ENCODE measurements at regions not wholly inside any gene's neighbourhood (a gene's known extent, or its start where the extent isn't known, plus 50 kb on each side); places are given as distances from the start of the nearest gene placed in this dataset.

DNA sequence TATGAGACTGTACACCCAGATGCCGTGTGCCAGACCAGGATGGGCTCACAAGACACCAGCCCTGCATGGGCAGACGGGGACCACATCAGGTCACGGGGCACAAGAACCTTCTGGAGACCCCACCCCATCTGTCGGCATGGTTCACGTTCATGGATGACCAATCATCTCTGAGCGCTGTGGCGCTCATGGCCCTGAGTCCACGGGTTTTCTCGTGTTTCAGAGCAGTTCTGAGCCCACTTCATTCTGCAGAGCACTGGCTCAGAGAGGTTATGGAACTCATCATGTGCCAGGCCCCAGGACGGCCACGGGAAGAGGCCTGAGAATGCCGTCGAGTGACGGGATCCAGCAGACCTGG lies 63.0 kb upstream of the PPARA start:
- TF ChIP-seq ZNF114 (CRISPR knock-in tag; IDR thresholded peaks at IDR 0.05) (no peak), EZH2phosphoT487 (IDR thresholded peaks at IDR 0.05; ENCODE audit: unreplicated experiment) (no peak), JUNB (IDR thresholded peaks at IDR 0.05; ENCODE audit: unreplicated experiment) (no peak), CREB1 (CRISPR knock-in tag; IDR thresholded peaks at IDR 0.05; ENCODE audit: low read depth) (no peak), ZNF331 (CRISPR knock-in tag; IDR thresholded peaks at IDR 0.05; ENCODE audit: low read depth) (no peak), EZH2 (IDR thresholded peaks at IDR 0.05; ENCODE audit: low read depth, unreplicated experiment) (no peak), STAT1 (IDR thresholded peaks at IDR 0.05; ENCODE audit: unreplicated experiment) (no peak), NANOG (IDR thresholded peaks at IDR 0.05; ENCODE audit: borderline replicate concordance) (no peak), POLR2AphosphoS5 (IDR thresholded peaks at IDR 0.05; ENCODE audit: low read depth) (no peak)
- TF ChIP-seq, protein P1, sequence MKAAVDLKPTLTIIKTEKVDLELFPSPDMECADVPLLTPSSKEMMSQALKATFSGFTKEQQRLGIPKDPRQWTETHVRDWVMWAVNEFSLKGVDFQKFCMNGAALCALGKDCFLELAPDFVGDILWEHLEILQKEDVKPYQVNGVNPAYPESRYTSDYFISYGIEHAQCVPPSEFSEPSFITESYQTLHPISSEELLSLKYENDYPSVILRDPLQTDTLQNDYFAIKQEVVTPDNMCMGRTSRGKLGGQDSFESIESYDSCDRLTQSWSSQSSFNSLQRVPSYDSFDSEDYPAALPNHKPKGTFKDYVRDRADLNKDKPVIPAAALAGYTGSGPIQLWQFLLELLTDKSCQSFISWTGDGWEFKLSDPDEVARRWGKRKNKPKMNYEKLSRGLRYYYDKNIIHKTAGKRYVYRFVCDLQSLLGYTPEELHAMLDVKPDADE (IDR thresholded peaks at IDR 0.05) = no peak
- TF ChIP-seq, protein P2, sequence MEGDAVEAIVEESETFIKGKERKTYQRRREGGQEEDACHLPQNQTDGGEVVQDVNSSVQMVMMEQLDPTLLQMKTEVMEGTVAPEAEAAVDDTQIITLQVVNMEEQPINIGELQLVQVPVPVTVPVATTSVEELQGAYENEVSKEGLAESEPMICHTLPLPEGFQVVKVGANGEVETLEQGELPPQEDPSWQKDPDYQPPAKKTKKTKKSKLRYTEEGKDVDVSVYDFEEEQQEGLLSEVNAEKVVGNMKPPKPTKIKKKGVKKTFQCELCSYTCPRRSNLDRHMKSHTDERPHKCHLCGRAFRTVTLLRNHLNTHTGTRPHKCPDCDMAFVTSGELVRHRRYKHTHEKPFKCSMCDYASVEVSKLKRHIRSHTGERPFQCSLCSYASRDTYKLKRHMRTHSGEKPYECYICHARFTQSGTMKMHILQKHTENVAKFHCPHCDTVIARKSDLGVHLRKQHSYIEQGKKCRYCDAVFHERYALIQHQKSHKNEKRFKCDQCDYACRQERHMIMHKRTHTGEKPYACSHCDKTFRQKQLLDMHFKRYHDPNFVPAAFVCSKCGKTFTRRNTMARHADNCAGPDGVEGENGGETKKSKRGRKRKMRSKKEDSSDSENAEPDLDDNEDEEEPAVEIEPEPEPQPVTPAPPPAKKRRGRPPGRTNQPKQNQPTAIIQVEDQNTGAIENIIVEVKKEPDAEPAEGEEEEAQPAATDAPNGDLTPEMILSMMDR (conservative IDR thresholded peaks at IDR 0.05; ENCODE audit: low read depth in 2 of 2) = no peak
- TF ChIP-seq, protein P3, sequence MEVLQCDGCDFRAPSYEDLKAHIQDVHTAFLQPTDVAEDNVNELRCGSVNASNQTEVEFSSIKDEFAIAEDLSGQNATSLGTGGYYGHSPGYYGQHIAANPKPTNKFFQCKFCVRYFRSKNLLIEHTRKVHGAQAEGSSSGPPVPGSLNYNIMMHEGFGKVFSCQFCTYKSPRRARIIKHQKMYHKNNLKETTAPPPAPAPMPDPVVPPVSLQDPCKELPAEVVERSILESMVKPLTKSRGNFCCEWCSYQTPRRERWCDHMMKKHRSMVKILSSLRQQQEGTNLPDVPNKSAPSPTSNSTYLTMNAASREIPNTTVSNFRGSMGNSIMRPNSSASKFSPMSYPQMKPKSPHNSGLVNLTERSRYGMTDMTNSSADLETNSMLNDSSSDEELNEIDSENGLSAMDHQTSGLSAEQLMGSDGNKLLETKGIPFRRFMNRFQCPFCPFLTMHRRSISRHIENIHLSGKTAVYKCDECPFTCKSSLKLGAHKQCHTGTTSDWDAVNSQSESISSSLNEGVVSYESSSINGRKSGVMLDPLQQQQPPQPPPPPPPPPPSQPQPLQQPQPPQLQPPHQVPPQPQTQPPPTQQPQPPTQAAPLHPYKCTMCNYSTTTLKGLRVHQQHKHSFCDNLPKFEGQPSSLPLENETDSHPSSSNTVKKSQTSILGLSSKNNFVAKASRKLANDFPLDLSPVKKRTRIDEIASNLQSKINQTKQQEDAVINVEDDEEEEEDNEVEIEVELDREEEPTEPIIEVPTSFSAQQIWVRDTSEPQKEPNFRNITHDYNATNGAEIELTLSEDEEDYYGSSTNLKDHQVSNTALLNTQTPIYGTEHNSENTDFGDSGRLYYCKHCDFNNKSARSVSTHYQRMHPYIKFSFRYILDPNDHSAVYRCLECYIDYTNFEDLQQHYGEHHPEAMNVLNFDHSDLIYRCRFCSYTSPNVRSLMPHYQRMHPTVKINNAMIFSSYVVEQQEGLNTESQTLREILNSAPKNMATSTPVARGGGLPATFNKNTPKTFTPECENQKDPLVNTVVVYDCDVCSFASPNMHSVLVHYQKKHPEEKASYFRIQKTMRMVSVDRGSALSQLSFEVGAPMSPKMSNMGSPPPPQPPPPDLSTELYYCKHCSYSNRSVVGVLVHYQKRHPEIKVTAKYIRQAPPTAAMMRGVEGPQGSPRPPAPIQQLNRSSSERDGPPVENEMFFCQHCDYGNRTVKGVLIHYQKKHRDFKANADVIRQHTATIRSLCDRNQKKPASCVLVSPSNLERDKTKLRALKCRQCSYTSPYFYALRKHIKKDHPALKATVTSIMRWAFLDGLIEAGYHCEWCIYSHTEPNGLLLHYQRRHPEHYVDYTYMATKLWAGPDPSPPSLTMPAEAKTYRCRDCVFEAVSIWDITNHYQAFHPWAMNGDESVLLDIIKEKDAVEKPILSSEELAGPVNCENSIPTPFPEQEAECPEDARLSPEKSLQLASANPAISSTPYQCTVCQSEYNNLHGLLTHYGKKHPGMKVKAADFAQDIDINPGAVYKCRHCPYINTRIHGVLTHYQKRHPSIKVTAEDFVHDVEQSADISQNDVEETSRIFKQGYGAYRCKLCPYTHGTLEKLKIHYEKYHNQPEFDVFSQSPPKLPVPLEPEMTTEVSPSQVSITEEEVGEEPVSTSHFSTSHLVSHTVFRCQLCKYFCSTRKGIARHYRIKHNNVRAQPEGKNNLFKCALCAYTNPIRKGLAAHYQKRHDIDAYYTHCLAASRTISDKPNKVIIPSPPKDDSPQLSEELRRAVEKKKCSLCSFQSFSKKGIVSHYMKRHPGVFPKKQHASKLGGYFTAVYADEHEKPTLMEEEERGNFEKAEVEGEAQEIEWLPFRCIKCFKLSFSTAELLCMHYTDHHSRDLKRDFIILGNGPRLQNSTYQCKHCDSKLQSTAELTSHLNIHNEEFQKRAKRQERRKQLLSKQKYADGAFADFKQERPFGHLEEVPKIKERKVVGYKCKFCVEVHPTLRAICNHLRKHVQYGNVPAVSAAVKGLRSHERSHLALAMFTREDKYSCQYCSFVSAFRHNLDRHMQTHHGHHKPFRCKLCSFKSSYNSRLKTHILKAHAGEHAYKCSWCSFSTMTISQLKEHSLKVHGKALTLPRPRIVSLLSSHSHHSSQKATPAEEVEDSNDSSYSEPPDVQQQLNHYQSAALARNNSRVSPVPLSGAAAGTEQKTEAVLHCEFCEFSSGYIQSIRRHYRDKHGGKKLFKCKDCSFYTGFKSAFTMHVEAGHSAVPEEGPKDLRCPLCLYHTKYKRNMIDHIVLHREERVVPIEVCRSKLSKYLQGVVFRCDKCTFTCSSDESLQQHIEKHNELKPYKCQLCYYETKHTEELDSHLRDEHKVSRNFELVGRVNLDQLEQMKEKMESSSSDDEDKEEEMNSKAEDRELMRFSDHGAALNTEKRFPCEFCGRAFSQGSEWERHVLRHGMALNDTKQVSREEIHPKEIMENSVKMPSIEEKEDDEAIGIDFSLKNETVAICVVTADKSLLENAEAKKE (CRISPR knock-in tag; IDR thresholded peaks at IDR 0.05) = no peak
- TF ChIP-seq, protein P4, sequence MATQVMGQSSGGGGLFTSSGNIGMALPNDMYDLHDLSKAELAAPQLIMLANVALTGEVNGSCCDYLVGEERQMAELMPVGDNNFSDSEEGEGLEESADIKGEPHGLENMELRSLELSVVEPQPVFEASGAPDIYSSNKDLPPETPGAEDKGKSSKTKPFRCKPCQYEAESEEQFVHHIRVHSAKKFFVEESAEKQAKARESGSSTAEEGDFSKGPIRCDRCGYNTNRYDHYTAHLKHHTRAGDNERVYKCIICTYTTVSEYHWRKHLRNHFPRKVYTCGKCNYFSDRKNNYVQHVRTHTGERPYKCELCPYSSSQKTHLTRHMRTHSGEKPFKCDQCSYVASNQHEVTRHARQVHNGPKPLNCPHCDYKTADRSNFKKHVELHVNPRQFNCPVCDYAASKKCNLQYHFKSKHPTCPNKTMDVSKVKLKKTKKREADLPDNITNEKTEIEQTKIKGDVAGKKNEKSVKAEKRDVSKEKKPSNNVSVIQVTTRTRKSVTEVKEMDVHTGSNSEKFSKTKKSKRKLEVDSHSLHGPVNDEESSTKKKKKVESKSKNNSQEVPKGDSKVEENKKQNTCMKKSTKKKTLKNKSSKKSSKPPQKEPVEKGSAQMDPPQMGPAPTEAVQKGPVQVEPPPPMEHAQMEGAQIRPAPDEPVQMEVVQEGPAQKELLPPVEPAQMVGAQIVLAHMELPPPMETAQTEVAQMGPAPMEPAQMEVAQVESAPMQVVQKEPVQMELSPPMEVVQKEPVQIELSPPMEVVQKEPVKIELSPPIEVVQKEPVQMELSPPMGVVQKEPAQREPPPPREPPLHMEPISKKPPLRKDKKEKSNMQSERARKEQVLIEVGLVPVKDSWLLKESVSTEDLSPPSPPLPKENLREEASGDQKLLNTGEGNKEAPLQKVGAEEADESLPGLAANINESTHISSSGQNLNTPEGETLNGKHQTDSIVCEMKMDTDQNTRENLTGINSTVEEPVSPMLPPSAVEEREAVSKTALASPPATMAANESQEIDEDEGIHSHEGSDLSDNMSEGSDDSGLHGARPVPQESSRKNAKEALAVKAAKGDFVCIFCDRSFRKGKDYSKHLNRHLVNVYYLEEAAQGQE (IDR thresholded peaks at IDR 0.05; ENCODE audit: unreplicated experiment) = no peak
- H3K9me3 Mint-ChIP-seq = peaks cover 2% of the 10 kb centered on the region; the same call in 1 of the 3 replicates
- peaks cover 5% of the 10 kb centered on the region for H3K27me3 Mint-ChIP-seq (ENCODE audit: insufficient read depth, low read depth, poor library complexity)
- H3K4me3 Mint-ChIP-seq = no peak overlapping the region
- no peaks in the 10 kb centered on the region for H3F3A ChIP-seq (replicated peaks; ENCODE audit: low read depth)
- DNase-seq (ENCODE audit: low spot score) (no peak), ATAC-seq (no peak)
- no peak overlapping the region for H3K4me2 ChIP-seq
- no peaks in the 10 kb centered on the region for H3K9me2 ChIP-seq (ENCODE audit: insufficient read depth)
- no peak overlapping the region for H3K4me3 ChIP-seq
- H4K20me1 ChIP-seq (replicated peaks; ENCODE audit: insufficient read depth) = no peaks in the 10 kb centered on the region
- H3K4me1 ChIP-seq (ENCODE audit: insufficient read depth) = no peaks in the 10 kb centered on the region
- H3K79me2 ChIP-seq (replicated peaks; ENCODE audit: insufficient read depth) = peaks cover 21% of the 10 kb centered on the region
- H3K36me3 ChIP-seq (ENCODE audit: insufficient read depth) = no peaks in the 10 kb centered on the region
- no peak overlapping the region for H2AFZ ChIP-seq
- H3K27ac ChIP-seq (ENCODE audit: low read depth) = no peak overlapping the region
- H3K27me3 ChIP-seq (ENCODE audit: insufficient read depth) = no peaks in the 10 kb centered on the region
- no peaks in the 10 kb centered on the region; the same call in 1 of the 3 replicates for H3K4me1 Mint-ChIP-seq
- no peaks in the 10 kb centered on the region; the same call in 2 of the 3 replicates for H3K36me3 Mint-ChIP-seq (ENCODE audit: low read depth)
- H3K27ac Mint-ChIP-seq = no peak overlapping the region

Measured in GM23338 (cell line).